ENCODE measurements at regions not wholly inside any gene's neighbourhood (a gene's known extent, or its start where the extent isn't known, plus 50 kb on each side); places are given as distances from the start of the nearest gene placed in this dataset.

DNA sequence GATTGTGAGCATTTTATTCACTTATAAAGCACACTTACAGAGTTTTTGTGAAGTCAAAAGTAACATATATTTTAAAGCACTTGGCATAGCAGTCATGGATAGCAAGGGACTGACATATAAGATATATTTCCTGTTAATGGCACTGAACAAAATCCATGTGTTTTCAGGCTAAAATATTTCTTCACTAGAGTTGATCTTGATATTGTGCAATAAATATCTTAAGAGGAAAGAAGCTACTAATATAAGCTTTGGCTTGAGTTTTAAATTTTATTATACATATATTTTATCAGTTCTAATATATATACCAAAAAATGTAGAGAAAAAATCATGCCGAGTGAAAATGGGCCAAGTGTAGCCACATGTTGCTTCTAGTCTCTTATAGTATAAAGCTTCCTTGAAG is 189.7 kb upstream of the DPP10 start:
- TF ChIP-seq EZH2 (IDR thresholded peaks at IDR 0.05; ENCODE audit: borderline replicate concordance, low read length): no peak
- TF ChIP-seq, protein P1, sequence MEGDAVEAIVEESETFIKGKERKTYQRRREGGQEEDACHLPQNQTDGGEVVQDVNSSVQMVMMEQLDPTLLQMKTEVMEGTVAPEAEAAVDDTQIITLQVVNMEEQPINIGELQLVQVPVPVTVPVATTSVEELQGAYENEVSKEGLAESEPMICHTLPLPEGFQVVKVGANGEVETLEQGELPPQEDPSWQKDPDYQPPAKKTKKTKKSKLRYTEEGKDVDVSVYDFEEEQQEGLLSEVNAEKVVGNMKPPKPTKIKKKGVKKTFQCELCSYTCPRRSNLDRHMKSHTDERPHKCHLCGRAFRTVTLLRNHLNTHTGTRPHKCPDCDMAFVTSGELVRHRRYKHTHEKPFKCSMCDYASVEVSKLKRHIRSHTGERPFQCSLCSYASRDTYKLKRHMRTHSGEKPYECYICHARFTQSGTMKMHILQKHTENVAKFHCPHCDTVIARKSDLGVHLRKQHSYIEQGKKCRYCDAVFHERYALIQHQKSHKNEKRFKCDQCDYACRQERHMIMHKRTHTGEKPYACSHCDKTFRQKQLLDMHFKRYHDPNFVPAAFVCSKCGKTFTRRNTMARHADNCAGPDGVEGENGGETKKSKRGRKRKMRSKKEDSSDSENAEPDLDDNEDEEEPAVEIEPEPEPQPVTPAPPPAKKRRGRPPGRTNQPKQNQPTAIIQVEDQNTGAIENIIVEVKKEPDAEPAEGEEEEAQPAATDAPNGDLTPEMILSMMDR (conservative IDR thresholded peaks at IDR 0.05 in 1 of 2, IDR thresholded peaks at IDR 0.05 in 1 of 2; ENCODE audit: extremely low read depth in 1 of 2, insufficient read depth in 1 of 2, low read depth in 1 of 2, low read length in 2 of 2): no peak
